ENCODE measurements at regions not wholly inside any gene's neighbourhood (a gene's known extent, or its start where the extent isn't known, plus 50 kb on each side); places are given as distances from the start of the nearest gene placed in this dataset.
"Not testable (repeated sequence)": the region's sequence is repeated elsewhere in the genome, so short reads cannot be mapped to it uniquely, and the experiment has no call there.

DNA sequence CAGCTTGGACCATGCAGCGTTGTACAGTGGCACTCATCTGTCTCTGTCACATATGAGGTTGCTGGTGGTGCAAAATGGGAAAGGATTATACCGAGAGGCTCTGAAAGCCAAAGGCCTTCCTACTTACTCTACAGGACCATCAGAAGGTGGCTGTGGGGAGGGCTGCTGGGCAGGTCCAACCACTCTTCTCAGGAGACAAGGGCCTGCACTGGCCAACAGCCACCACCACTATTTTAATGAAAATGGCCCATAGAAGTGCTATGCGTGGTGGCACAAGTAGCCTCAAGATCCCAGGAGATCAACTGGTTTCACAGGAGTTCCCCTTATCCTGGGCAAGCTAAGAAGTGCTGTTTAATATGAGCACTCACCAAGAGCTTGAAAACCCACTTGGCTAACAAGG, 52.3 kb downstream of the MRPL57 start:
- no peak for DNase-seq (ENCODE audit: low read depth, low spot score)
- no peak overlapping the region for H3K4me3 ChIP-seq (ENCODE audit: low read length)

- DNase-seq (ENCODE audit: low read depth, low spot score) = peak; percentile 55
- H3K4me3 ChIP-seq (ENCODE audit: low read length) = no peak overlapping the region
These were observed 53.0 kb downstream of the MRPL57 start for GRCh38 chr13:21229241-21230024.

DNA sequence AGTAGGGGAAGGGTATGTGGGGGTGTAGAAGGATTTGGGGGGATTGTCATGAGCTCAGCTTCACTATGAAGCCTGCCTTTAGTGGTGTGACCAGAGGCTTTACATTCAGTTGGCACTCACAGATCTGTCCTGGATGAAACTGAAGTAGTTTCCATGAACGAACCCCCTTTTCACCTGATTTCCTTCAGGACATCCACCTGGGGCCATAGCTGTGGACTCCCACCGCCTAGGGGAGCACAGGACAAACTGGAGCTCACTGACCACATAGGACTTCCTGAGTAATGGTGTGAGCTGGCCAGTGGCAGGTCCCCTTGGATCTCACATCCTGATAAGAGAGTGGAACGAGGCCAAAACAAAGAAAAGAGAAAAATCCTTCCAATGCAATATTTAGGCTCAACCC, 54.1 kb downstream of the MRPL57 start:
- no peak overlapping the region for H3K4me3 ChIP-seq (ENCODE audit: low read length)
- DNase-seq (ENCODE audit: low read depth, low spot score) = no peak

GRCh38 chr13:21231426-21231940, 55.0 kb downstream of the MRPL57 start:
- no peak overlapping the region for H3K4me3 ChIP-seq (ENCODE audit: low read length)
- no peak for DNase-seq (ENCODE audit: low read depth, low spot score)

GRCh38 chr13:21232196-21232595, 55.7 kb downstream of the MRPL57 start:
- peak overlapping the region; percentile 40 for H3K4me3 ChIP-seq (ENCODE audit: low read length)
- peak; percentile 90 for DNase-seq (ENCODE audit: low read depth, low spot score)

- peak overlapping the region; percentile 40 for H3K4me3 ChIP-seq (ENCODE audit: low read length)
These were observed 56.1 kb downstream of the MRPL57 start for GRCh38 chr13:21232599-21232998.

DNA sequence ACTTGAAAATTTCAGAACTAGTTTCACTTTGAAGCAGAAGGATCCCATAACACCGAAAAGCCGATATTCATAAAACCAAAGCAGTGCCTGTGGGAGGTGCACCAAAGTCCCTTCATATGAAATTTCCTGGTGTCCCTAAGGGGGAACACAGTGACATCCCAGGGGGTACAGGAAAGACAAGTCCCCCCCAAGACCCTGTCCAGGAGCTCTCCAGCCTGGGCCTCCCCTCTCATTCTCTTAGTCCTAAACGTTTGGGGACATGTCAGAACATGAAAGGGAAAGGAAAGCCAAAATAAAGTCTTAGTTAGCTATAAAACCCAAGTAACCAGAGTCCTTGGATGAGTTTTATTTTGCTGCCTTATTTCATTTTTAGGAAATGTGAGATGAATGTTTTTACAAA, 56.6 kb downstream of the MRPL57 start:
- no peak for DNase-seq (ENCODE audit: low read depth, low spot score)
- peak overlapping the region; percentile 40 for H3K4me3 ChIP-seq (ENCODE audit: low read length)

More at GRCh38 chr13:21232599-21232998, 56.1 kb downstream of the MRPL57 start:
- no peak for DNase-seq (ENCODE audit: low read depth, low spot score)

GRCh38 chr13:21234526-21234925, 58.1 kb downstream of the MRPL57 start:
- no peak for DNase-seq (ENCODE audit: low read depth, low spot score)
- H3K4me3 ChIP-seq (ENCODE audit: low read length) = no peak overlapping the region

- no peak for DNase-seq (ENCODE audit: low read depth, low spot score)
These were observed 58.7 kb downstream of the MRPL57 start for GRCh38 chr13:21235174-21235573.

DNA sequence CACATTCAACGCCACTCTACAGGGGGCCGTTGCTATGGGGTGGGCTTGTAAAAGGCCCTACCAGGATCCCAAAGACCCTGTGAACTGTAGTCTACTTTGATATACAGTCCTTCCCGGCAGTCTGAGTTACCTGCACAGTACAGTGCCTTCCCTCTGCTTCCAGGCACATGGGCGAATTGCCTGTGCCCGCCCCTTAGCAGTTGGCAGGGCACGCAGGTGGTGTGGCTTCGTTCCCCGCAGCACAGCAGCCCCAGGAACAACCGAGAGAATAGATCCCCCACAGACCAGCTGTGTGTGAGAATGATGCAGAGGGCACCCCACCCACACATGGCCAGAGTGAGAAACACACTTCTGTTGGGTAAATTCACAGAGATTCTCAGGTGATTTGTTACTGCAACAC, 60.6 kb downstream of the MRPL57 start:
- no peak overlapping the region for H3K4me3 ChIP-seq (ENCODE audit: low read length)

More at GRCh38 chr13:21235174-21235573, 58.7 kb downstream of the MRPL57 start:
- H3K4me3 ChIP-seq (ENCODE audit: low read length) = no peak overlapping the region

GRCh38 chr13:21238267-21238666, 61.8 kb downstream of the MRPL57 start:
- DNase-seq (ENCODE audit: low read depth, low spot score) = no peak
- H3K4me3 ChIP-seq (ENCODE audit: low read length) = no peak overlapping the region

More for the DNA sequence above, 60.6 kb downstream of the MRPL57 start:
- DNase-seq (ENCODE audit: low read depth, low spot score) = peak; percentile 91

GRCh38 chr13:21240586-21240985, 64.1 kb downstream of the MRPL57 start:
- peak; percentile 59 for DNase-seq (ENCODE audit: low read depth, low spot score)
- H3K4me3 ChIP-seq (ENCODE audit: low read length) = no peak overlapping the region

GRCh38 chr13:21242236-21242635, 65.8 kb downstream of the MRPL57 start:
- DNase-seq (ENCODE audit: low read depth, low spot score) = peak; percentile 60
- no peak overlapping the region for H3K4me3 ChIP-seq (ENCODE audit: low read length)

GRCh38 chr13:21243045-21243897, 66.8 kb downstream of the MRPL57 start:
- no peak for DNase-seq (ENCODE audit: low read depth, low spot score)
- no peak overlapping the region for H3K4me3 ChIP-seq (ENCODE audit: low read length)

DNA sequence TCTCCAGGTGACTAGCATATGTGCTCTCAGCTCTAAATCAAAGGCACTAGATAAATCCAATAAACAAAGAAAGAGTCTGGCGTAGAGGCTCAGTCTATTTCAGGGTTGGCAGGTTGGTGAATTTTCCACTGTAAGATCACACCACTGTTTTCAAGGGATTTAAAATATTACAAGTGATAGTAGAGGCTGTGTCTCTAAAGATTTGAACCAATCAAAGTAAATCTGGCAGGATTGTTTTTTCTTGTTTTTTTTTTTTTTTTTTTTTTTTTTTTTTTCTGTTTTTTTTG, 67.4 kb downstream of the MRPL57 start:
- DNase-seq (ENCODE audit: low read depth, low spot score); H3K4me3 ChIP-seq (ENCODE audit: low read length): not testable (repeated sequence)

GRCh38 chr13:21246761-21247452, 70.4 kb downstream of the MRPL57 start:
- H3K4me3 ChIP-seq (ENCODE audit: low read length) = no peak overlapping the region
- DNase-seq (ENCODE audit: low read depth, low spot score) = no peak

- DNase-seq (ENCODE audit: low read depth, low spot score) = no peak
- H3K4me3 ChIP-seq (ENCODE audit: low read length) = no peak overlapping the region
These were observed 79.9 kb downstream of the MRPL57 start for GRCh38 chr13:21256351-21256761.

DNA sequence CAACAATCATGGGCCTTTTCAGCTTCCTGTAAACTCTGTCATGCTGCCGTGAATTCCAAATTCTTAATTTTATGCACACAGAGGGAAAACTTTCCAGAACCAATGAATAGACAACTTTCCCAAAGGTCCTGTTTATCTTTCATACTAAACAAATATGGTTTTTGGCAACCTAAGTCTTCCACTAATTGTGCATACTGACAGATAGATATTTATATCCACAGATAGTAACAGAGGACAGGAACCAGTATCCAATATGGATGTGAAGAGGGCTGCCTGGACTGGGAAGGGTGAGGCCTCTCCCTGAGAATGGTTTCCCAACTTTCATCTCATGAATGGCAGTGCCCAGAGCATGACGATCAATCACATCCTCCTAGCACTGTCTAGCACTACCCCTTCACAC, 80.4 kb downstream of the MRPL57 start:
- no peak overlapping the region for H3K4me3 ChIP-seq (ENCODE audit: low read length)
- no peak for DNase-seq (ENCODE audit: low read depth, low spot score)

DNA sequence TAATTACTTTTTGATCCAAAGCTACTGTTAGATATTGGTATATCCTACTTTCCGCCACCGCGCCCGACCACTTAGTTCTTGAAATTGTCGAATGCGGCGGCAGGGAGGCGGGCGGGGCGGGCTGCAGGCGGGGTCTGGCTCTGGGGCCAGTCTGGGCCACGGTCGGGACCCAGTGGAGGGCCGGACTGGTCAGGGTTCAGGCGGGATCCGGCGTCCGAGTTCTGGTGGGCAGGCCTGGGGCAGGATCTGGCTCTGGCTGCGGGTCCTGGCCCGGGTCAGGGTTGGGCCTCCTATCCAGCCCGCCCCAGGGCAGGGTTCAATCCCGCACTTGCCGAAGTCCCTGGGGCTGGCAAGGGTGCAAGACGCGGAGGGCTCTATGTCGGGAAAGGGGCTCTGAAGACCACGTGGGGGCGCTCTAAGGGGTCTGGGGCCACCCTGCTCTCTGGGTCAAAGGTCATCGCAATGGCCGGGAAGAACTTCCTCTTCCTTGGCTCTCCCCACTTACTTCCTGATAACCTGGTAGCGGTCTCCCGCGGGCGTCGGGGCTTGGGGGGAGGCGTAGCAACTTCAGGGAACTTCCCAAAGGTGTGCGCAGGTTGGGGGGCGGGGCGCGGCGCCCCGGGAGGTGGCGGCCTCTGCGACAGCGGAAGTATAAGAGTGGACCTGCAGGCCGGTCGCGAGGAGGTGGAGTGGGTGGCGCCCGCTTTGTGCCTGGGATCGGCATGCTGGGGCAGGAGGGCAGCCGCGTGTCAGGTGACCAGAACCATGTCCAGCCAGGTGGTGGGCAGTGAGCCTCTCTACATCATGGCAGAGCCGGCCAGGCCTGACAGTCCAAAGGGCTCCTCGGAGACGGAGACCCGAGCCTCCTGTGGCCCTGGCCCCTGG, 83.4 kb downstream of the MRPL57 start:
- DNase-seq (ENCODE audit: low read depth, low spot score) = no peak
- no peak overlapping the region for H3K4me3 ChIP-seq (ENCODE audit: low read length)
